ENCODE measurements at regions not wholly inside any gene's neighbourhood (a gene's known extent, or its start where the extent isn't known, plus 50 kb on each side); places are given as distances from the start of the nearest gene placed in this dataset.

DNA sequence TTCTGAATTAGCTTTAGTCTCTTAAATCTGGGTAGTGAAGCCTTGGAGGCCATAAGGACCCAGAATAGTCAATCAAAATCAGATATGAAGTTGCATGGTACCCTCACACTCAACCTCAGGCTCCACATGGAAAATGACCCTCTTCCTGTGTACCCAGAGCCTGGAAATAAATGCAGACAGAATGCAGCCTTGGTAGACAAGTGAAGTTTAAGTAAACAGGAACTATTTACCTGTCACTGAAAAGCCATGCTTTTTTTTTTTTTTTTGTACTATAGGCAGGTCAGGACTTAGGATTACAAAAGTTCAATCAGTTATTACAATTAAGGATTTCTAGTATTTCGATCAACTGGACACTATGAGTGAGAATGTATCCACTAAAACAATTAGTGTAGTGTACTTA, 2654.2 kb upstream of the PCDH20 start:
- TF ChIP-seq, protein P1, sequence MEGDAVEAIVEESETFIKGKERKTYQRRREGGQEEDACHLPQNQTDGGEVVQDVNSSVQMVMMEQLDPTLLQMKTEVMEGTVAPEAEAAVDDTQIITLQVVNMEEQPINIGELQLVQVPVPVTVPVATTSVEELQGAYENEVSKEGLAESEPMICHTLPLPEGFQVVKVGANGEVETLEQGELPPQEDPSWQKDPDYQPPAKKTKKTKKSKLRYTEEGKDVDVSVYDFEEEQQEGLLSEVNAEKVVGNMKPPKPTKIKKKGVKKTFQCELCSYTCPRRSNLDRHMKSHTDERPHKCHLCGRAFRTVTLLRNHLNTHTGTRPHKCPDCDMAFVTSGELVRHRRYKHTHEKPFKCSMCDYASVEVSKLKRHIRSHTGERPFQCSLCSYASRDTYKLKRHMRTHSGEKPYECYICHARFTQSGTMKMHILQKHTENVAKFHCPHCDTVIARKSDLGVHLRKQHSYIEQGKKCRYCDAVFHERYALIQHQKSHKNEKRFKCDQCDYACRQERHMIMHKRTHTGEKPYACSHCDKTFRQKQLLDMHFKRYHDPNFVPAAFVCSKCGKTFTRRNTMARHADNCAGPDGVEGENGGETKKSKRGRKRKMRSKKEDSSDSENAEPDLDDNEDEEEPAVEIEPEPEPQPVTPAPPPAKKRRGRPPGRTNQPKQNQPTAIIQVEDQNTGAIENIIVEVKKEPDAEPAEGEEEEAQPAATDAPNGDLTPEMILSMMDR (IDR thresholded peaks at IDR 0.05) = no peak
- no peak for TF ChIP-seq EP300 (IDR thresholded peaks at IDR 0.05)

Data from suprapubic skin (tissue), 3 donors.